Ovary (tissue), 3 donors: ENCODE measurements at regions not wholly inside any gene's neighbourhood (a gene's known extent, or its start where the extent isn't known, plus 50 kb on each side); places are given as distances from the start of the nearest gene placed in this dataset.

Experiments
- EP300 ChIP-seq: sonication (generic); formaldehyde crosslinking; IDR thresholded peaks from one replicate; pipeline ENCODE4 v1.6.1; 2017; ENCODE audit warnings: antibody characterized with exemption
- POLR2A ChIP-seq: fragments of 450-650 bp; IDR thresholded peaks from one replicate; pipeline ENCODE4 v1.6.1; 2017; ENCODE audit warnings: antibody characterized with exemption, mild to moderate bottlenecking, moderate library complexity
- TF ChIP-seq, protein P1 (sequence below), 3 donors: fragments of 450-650 bp in 2 of 3; fragments of 200-600 bp in 1 of 3; IDR thresholded peaks; one replicate each; pipeline versions ENCODE4 v1.5.1 to v1.8.0; 2016 to 2022; ENCODE audit warnings: antibody characterized with exemption in 3 of 3, mild to moderate bottlenecking in 1 of 3
- donor health status: DM: no; HTN: no; CAD: no.

DNA sequence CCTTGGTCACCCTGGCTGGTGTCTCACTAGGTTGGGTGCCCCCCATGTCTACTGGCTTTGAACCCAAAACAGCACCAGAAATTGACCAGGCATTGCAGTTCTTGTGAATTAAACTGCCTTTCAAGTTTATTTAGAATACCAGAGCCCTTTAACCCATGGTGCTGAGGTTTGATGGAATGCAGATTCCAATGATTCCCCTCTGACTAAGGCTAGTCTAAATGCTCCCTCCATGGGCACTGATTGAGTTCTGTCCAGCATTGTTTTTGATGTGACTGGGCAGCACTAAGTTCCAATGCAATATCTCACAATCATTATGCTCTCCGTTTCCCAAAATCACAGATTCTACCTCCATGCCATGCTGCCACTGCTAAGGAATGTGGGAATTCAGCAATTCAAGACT is 1047.4 kb upstream of the LRRN3 start:
- TF ChIP-seq POLR2A (no peak), EP300 (no peak)
- TF ChIP-seq, protein P1, sequence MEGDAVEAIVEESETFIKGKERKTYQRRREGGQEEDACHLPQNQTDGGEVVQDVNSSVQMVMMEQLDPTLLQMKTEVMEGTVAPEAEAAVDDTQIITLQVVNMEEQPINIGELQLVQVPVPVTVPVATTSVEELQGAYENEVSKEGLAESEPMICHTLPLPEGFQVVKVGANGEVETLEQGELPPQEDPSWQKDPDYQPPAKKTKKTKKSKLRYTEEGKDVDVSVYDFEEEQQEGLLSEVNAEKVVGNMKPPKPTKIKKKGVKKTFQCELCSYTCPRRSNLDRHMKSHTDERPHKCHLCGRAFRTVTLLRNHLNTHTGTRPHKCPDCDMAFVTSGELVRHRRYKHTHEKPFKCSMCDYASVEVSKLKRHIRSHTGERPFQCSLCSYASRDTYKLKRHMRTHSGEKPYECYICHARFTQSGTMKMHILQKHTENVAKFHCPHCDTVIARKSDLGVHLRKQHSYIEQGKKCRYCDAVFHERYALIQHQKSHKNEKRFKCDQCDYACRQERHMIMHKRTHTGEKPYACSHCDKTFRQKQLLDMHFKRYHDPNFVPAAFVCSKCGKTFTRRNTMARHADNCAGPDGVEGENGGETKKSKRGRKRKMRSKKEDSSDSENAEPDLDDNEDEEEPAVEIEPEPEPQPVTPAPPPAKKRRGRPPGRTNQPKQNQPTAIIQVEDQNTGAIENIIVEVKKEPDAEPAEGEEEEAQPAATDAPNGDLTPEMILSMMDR (IDR thresholded peaks at IDR 0.05), result no peak
